ENCODE measurements at regions not wholly inside any gene's neighbourhood (a gene's known extent, or its start where the extent isn't known, plus 50 kb on each side); places are given as distances from the start of the nearest gene placed in this dataset.
"Not testable (repeated sequence)": the region's sequence is repeated elsewhere in the genome, so short reads cannot be mapped to it uniquely, and the experiment has no call there.

DNA sequence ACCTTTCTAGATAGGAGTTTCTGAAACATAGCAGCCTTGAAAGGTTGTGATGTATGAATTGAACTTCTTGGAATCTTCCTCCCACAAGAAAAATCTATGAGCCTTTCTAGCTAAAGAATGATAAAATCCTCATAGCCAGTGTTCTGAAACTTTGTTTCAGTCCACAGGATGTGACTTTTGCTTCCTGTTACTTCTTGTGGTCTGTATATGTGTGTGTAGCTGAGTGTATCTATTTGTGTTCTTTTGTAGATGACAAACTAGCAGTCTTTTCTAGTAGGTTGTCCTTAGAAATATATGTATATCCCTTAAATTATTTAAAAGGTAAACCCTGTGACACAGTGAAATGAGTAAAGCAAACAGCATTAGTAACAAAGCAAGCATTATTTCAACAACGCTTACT lies 188.8 kb downstream of the MRPS30 start:
- H3K4me3 ChIP-seq (ENCODE audit: low read length in 3 of 3) = no peak overlapping the region
- H3K36me3 ChIP-seq (ENCODE audit: control insufficient read depth in 2 of 3, insufficient read depth in 3 of 3, low read length in 3 of 3) = no peaks in the 10 kb centered on the region
- no peaks in the 10 kb centered on the region for H3K9me3 ChIP-seq (ENCODE audit: control insufficient read depth in 2 of 3, insufficient read depth in 1 of 3, low read length in 3 of 3)
- FAIRE-seq = no peak
- H3K9ac ChIP-seq (ENCODE audit: low read length in 3 of 3) = no peak overlapping the region
- H3K27me3 ChIP-seq (ENCODE audit: control insufficient read depth, insufficient read depth, low read length) = no peaks in the 10 kb centered on the region
- no peaks in the 10 kb centered on the region for H3K4me1 ChIP-seq (ENCODE audit: control insufficient read depth in 2 of 3, insufficient read depth in 2 of 3, low read depth in 1 of 3, low read length in 3 of 3)
- TF ChIP-seq, protein P1, sequence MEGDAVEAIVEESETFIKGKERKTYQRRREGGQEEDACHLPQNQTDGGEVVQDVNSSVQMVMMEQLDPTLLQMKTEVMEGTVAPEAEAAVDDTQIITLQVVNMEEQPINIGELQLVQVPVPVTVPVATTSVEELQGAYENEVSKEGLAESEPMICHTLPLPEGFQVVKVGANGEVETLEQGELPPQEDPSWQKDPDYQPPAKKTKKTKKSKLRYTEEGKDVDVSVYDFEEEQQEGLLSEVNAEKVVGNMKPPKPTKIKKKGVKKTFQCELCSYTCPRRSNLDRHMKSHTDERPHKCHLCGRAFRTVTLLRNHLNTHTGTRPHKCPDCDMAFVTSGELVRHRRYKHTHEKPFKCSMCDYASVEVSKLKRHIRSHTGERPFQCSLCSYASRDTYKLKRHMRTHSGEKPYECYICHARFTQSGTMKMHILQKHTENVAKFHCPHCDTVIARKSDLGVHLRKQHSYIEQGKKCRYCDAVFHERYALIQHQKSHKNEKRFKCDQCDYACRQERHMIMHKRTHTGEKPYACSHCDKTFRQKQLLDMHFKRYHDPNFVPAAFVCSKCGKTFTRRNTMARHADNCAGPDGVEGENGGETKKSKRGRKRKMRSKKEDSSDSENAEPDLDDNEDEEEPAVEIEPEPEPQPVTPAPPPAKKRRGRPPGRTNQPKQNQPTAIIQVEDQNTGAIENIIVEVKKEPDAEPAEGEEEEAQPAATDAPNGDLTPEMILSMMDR (IDR thresholded peaks at IDR 0.05; ENCODE audit: borderline replicate concordance, extremely low read depth, insufficient read depth) = no peak
- intact Hi-C loops (cut with DNase I) = no loop called here
- DNase-seq = no peak
- no peak overlapping the region for H3K27ac ChIP-seq (ENCODE audit: low read depth in 2 of 2, low read length in 2 of 2)

DNA sequence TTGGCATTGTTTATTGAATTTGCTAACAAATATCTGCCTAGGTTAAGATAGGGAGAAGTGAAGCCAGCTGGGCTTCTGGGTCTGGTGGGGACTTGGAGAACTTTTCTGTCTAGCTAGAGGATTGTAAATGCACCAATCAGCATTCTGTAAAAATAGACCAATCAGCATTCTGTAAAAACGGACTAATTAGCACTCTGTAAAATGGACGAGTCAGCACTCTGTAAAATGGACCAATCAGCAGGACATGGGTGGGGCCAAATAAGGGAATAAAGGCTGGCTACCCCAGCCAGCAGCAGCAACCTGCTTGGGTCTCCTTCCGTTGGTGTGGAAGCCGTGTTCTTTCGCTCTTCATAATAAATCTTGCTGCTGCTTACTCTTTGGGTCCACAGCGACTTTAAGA lies 198.4 kb downstream of the MRPS30 start:
- DNase-seq; H3K9ac ChIP-seq (ENCODE audit: low read length in 3 of 3); H3K4me1 ChIP-seq (ENCODE audit: control insufficient read depth in 2 of 3, insufficient read depth in 2 of 3, low read depth in 1 of 3, low read length in 3 of 3); H3K27me3 ChIP-seq (ENCODE audit: control insufficient read depth, insufficient read depth, low read length); FAIRE-seq; H3K9me3 ChIP-seq (ENCODE audit: control insufficient read depth in 2 of 3, insufficient read depth in 1 of 3, low read length in 3 of 3); H3K4me3 ChIP-seq (ENCODE audit: low read length in 3 of 3); H3K27ac ChIP-seq (ENCODE audit: low read depth in 2 of 2, low read length in 2 of 2); intact Hi-C loops (cut with DNase I); H3K36me3 ChIP-seq (ENCODE audit: control insufficient read depth in 2 of 3, insufficient read depth in 3 of 3, low read length in 3 of 3): not testable (repeated sequence)

DNA sequence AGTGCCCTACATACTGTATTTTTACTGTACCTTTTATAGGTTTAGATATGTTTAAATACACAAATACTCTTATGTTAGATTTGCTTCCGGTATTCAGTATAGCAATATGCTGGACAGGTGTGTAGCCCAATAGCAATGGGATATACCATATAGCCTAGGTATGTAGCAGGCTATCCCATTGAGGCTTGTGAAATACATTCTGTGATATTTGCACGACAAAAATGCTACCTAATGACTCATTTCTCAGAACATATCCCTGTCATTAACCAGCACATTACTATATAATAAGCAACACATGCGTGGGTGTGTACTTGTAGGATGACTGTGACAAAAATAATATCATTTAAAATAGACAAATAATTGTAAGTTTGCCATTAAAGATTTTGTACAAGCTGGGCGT lies 208.8 kb downstream of the MRPS30 start:
- FAIRE-seq = no peak

DNA sequence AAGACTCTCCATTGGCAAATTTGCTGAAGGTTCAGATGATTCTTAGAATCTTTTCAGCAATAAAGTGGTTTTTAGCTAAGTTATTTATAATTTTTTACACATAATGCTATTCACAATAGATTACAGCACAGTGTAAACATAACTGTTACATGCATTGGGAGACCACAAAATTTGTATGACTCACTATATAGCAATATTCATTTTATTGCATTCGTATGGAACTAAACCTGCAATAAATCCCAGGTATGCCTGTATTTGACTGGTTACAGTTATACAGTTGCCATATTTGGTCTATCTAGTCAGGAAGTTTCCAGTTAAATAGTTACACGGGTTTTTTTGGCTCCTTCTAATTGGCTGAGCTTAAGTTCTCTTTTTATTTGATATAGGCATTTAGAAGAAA lies 220.8 kb downstream of the MRPS30 start:
- Histone ChIP-seq H3K4me3 (ENCODE audit: low read length in 3 of 3) (no peak overlapping the region), H3K36me3 (ENCODE audit: control insufficient read depth in 2 of 3, insufficient read depth in 3 of 3, low read length in 3 of 3) (no peaks in the 10 kb centered on the region), H3K27me3 (ENCODE audit: control insufficient read depth, insufficient read depth, low read length) (no peaks in the 10 kb centered on the region), H3K27ac (ENCODE audit: low read depth in 2 of 2, low read length in 2 of 2) (no peak overlapping the region), H3K4me1 (ENCODE audit: control insufficient read depth in 2 of 3, insufficient read depth in 2 of 3, low read depth in 1 of 3, low read length in 3 of 3) (no peaks in the 10 kb centered on the region), H3K9ac (ENCODE audit: low read length in 3 of 3) (no peak overlapping the region), H3K9me3 (ENCODE audit: control insufficient read depth in 2 of 3, insufficient read depth in 1 of 3, low read length in 3 of 3) (no peaks in the 10 kb centered on the region)
- intact Hi-C loops (cut with DNase I) = no loop called here
- no peak for DNase-seq
- TF ChIP-seq, protein P1 (IDR thresholded peaks at IDR 0.05; ENCODE audit: borderline replicate concordance, extremely low read depth, insufficient read depth) = no peak
- FAIRE-seq = no peak

More for the DNA sequence above, 208.8 kb downstream of the MRPS30 start:
- no peak overlapping the region for H3K27ac ChIP-seq (ENCODE audit: low read depth in 2 of 2, low read length in 2 of 2)
- H3K27me3 ChIP-seq (ENCODE audit: control insufficient read depth, insufficient read depth, low read length) = no peaks in the 10 kb centered on the region
- DNase-seq = no peak
- H3K4me1 ChIP-seq (ENCODE audit: control insufficient read depth in 2 of 3, insufficient read depth in 2 of 3, low read depth in 1 of 3, low read length in 3 of 3) = no peaks in the 10 kb centered on the region
- intact Hi-C loops (cut with DNase I) = no loop called here
- H3K9ac ChIP-seq (ENCODE audit: low read length in 3 of 3) = no peak overlapping the region
- no peak overlapping the region for H3K4me3 ChIP-seq (ENCODE audit: low read length in 3 of 3)
- no peaks in the 10 kb centered on the region for H3K36me3 ChIP-seq (ENCODE audit: control insufficient read depth in 2 of 3, insufficient read depth in 3 of 3, low read length in 3 of 3)
- TF ChIP-seq, protein P1 (IDR thresholded peaks at IDR 0.05; ENCODE audit: borderline replicate concordance, extremely low read depth, insufficient read depth) = no peak
- H3K9me3 ChIP-seq (ENCODE audit: control insufficient read depth in 2 of 3, insufficient read depth in 1 of 3, low read length in 3 of 3) = no peaks in the 10 kb centered on the region

All from kidney (tissue), 13 donors.